ENCODE measurements at regions not wholly inside any gene's neighbourhood (a gene's known extent, or its start where the extent isn't known, plus 50 kb on each side); places are given as distances from the start of the nearest gene placed in this dataset.

- no peak overlapping the region for H3K4me2 ChIP-seq (ENCODE audit: low read depth, low read length)
- TF ChIP-seq CTCF (IDR thresholded peaks at IDR 0.05; ENCODE audit: low read length) (no peak), EZH2phosphoT487 (IDR thresholded peaks at IDR 0.05; ENCODE audit: low read length) (no peak), EZH2 (optimal IDR thresholded peaks at IDR 0.05; ENCODE audit: low read depth, low read length) (no peak)
Observed at GRCh38 chr11:122509899-122510298, 145.6 kb upstream of the UBASH3B start.

DNA sequence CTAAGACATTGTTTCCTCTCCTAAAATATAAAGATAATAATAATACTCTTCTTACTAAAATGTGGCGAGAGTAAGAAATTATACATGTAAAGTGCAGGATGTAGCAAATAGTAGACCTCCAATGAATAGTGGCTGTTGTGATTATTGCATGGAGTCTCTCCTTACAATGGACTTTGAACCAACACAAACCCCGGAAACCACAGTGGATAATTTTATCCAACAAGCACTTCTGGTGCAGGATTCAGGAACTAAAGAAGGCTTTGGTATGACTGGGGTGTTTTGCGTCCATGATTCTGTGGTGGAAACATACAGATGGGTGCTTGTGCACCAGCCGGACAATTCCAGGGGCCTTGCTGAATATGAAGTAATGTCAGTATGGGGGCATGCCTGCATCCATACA lies 146.4 kb upstream of the UBASH3B start:
- no peaks in the 10 kb centered on the region for H3K9me2 ChIP-seq (replicated peaks; ENCODE audit: insufficient read depth, low read length)
- H2AFZ ChIP-seq (ENCODE audit: low read length), result no peak overlapping the region
- H3K27ac ChIP-seq (ENCODE audit: low read length), result no peak overlapping the region
- TF ChIP-seq CTCF (IDR thresholded peaks at IDR 0.05; ENCODE audit: low read length) (no peak), EZH2phosphoT487 (IDR thresholded peaks at IDR 0.05; ENCODE audit: low read length) (no peak), EZH2 (optimal IDR thresholded peaks at IDR 0.05; ENCODE audit: low read depth, low read length) (no peak)
- no peak overlapping the region for H3K4me2 ChIP-seq (ENCODE audit: low read depth, low read length)
- H3K27me3 ChIP-seq (replicated peaks; ENCODE audit: insufficient read depth, low read length), result no peaks in the 10 kb centered on the region
- no peak overlapping the region for H3K4me3 ChIP-seq (ENCODE audit: low read length)
- H3K9ac ChIP-seq (ENCODE audit: low read length), result no peak overlapping the region
- H3K79me2 ChIP-seq (ENCODE audit: low read length), result no peaks in the 10 kb centered on the region
- no peak for DNase-seq
- H3F3A ChIP-seq (ENCODE audit: insufficient read depth, low read length), result no peaks in the 10 kb centered on the region
- H3K36me3 ChIP-seq (replicated peaks; ENCODE audit: insufficient read depth, low read length), result no peaks in the 10 kb centered on the region
- no peaks in the 10 kb centered on the region for H3K4me1 ChIP-seq (ENCODE audit: low read length)
- H3K9me3 ChIP-seq (replicated peaks; ENCODE audit: insufficient read depth, low read length), result no peaks in the 10 kb centered on the region
- no peaks in the 10 kb centered on the region for H4K20me1 ChIP-seq (ENCODE audit: insufficient read depth, low read length)

More at GRCh38 chr11:122509899-122510298, 145.6 kb upstream of the UBASH3B start:
- no peaks in the 10 kb centered on the region for H3K4me1 ChIP-seq (ENCODE audit: low read length)
- DNase-seq, result no peak
- H2AFZ ChIP-seq (ENCODE audit: low read length), result no peak overlapping the region
- no peaks in the 10 kb centered on the region for H3K27me3 ChIP-seq (replicated peaks; ENCODE audit: insufficient read depth, low read length)
- H4K20me1 ChIP-seq (ENCODE audit: insufficient read depth, low read length), result no peaks in the 10 kb centered on the region
- H3K36me3 ChIP-seq (replicated peaks; ENCODE audit: insufficient read depth, low read length), result no peaks in the 10 kb centered on the region
- H3K79me2 ChIP-seq (ENCODE audit: low read length), result no peaks in the 10 kb centered on the region
- no peaks in the 10 kb centered on the region for H3K9me2 ChIP-seq (replicated peaks; ENCODE audit: insufficient read depth, low read length)
- no peak overlapping the region for H3K27ac ChIP-seq (ENCODE audit: low read length)
- no peak overlapping the region for H3K9ac ChIP-seq (ENCODE audit: low read length)
- no peaks in the 10 kb centered on the region for H3K9me3 ChIP-seq (replicated peaks; ENCODE audit: insufficient read depth, low read length)
- H3K4me3 ChIP-seq (ENCODE audit: low read length), result no peak overlapping the region
- no peaks in the 10 kb centered on the region for H3F3A ChIP-seq (ENCODE audit: insufficient read depth, low read length)

DNA sequence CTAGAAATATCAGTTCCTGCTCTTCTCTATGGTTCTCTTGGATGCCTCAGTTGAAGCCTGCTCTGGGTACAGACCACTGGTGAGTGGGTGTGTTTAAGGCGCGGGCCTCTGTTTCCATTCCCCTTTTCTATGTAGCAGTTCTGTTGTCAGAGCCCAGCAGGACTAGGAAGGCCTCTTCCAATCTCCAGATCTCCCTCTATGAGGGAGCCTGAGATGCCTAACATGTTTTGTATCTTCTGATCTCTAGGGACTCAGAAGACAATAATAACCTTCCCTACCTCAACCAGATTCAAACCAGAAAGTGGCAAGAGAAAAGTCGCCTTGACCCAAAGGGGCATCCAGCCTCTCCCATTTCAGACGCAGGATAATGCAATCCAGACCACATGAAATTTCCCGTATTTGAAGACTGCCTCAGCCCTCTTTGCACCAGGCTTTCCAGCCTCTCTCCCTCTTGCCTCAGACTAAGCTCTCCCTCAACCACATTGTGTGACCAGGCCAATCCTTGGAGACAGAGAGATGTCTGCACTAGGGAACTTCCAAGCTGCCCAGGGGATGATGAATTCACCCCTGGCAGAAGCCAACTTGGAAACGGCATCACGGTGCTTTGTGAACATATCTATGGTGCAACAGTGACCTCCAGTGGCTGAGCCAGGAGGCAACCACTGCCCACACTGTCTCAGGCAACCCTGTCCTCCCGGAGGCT lies 150.1 kb upstream of the UBASH3B start:
- Histone ChIP-seq H3K27me3 (replicated peaks; ENCODE audit: insufficient read depth, low read length) (no peaks in the 10 kb centered on the region), H3F3A (ENCODE audit: insufficient read depth, low read length) (no peaks in the 10 kb centered on the region), H3K27ac (ENCODE audit: low read length) (no peak overlapping the region), H3K4me3 (ENCODE audit: low read length) (no peak overlapping the region), H3K79me2 (ENCODE audit: low read length) (no peaks in the 10 kb centered on the region), H3K9me3 (replicated peaks; ENCODE audit: insufficient read depth, low read length) (no peaks in the 10 kb centered on the region), H3K9ac (ENCODE audit: low read length) (no peak overlapping the region), H2AFZ (ENCODE audit: low read length) (no peak overlapping the region; the same call in 1 of the 2 replicates), H3K4me1 (ENCODE audit: low read length) (no peaks in the 10 kb centered on the region), H3K9me2 (replicated peaks; ENCODE audit: insufficient read depth, low read length) (no peaks in the 10 kb centered on the region), H4K20me1 (ENCODE audit: insufficient read depth, low read length) (no peaks in the 10 kb centered on the region), H3K36me3 (replicated peaks; ENCODE audit: insufficient read depth, low read length) (no peaks in the 10 kb centered on the region), H3K4me2 (ENCODE audit: low read depth, low read length) (no peak overlapping the region)
- DNase-seq, result peak; percentile 64
- TF ChIP-seq CTCF (IDR thresholded peaks at IDR 0.05; ENCODE audit: low read length), result peak; percentile 81
- TF ChIP-seq EZH2phosphoT487 (IDR thresholded peaks at IDR 0.05; ENCODE audit: low read length), result no peak
